ENCODE measurements at regions not wholly inside any gene's neighbourhood (a gene's known extent, or its start where the extent isn't known, plus 50 kb on each side); places are given as distances from the start of the nearest gene placed in this dataset.

DNA sequence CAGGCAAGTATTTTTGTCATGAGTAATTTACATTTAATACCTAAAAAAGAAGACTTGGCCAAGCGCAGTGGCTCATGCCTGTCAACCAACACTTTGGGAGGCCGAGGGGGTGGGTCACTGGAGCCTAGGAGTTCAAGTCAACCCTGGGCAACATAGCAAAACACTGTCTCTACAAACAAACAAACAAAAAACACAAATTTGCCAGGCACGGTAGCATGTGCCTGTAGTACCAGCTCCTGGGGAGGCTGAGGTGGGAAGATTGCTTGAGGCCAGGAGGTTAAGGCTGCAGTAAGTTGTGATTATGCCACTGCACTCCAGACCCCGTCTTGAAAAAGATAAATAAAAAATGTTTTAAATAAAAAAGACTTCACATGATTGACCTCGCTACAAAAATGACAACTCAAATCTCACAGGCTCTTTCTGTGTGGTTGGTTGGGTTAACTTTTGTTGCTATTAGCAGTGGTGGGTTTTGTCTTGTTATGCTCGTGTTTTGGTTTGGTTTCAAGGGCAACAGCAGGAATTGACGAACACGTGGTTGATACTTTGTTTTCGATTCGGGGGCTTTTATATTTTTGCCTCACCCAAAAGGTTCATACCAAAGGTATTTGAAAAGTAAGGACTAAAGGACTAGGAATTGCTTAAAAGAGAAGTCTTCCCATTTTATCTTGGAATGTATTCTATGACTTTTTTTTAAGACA lies 227.2 kb upstream of the MKLN1 start:
- TF ChIP-seq, protein P1, sequence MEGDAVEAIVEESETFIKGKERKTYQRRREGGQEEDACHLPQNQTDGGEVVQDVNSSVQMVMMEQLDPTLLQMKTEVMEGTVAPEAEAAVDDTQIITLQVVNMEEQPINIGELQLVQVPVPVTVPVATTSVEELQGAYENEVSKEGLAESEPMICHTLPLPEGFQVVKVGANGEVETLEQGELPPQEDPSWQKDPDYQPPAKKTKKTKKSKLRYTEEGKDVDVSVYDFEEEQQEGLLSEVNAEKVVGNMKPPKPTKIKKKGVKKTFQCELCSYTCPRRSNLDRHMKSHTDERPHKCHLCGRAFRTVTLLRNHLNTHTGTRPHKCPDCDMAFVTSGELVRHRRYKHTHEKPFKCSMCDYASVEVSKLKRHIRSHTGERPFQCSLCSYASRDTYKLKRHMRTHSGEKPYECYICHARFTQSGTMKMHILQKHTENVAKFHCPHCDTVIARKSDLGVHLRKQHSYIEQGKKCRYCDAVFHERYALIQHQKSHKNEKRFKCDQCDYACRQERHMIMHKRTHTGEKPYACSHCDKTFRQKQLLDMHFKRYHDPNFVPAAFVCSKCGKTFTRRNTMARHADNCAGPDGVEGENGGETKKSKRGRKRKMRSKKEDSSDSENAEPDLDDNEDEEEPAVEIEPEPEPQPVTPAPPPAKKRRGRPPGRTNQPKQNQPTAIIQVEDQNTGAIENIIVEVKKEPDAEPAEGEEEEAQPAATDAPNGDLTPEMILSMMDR (conservative IDR thresholded peaks at IDR 0.05; ENCODE audit: low read depth, low read length) = no peak
- TF ChIP-seq EZH2 (IDR thresholded peaks at IDR 0.05; ENCODE audit: borderline replicate concordance, low read depth, low read length, poor library complexity, severe bottlenecking) = no peak

Measured in A673 (cell line).